Non-pigmented ciliary epithelial cell (primary cell): ENCODE measurements at regions not wholly inside any gene's neighbourhood (a gene's known extent, or its start where the extent isn't known, plus 50 kb on each side); places are given as distances from the start of the nearest gene placed in this dataset.
A peak's percentile ranks its signal among the peaks of the same experiment; 100 is the strongest.
"Not testable (repeated sequence)": the region's sequence is repeated elsewhere in the genome, so short reads cannot be mapped to it uniquely, and the experiment has no call there.

Experiments
- DNase-seq: peaks from one replicate; pipeline ENCODE4 v3.0.0-alpha.2; 2010; ENCODE audit warnings: low read depth

DNA sequence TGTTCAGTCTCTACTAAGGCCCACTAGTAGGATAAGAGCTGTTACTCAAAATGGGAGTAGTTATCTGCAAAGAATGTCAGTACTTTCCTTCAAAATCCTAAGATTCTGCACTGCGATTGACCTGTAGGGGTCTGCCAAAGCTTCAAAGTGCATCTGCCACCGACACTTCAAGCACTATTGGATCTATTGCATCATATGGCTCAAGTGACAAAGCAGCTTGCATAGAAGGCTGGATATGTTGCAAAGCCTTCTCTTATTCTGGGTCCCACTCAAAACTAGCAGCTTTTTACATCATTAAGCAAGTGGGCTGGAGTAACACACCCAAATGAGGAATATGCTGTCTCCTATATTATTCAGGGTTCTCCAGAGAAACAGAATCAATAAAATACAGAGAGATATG lies 115.4 kb upstream of the EMCN start:
- no peak for DNase-seq

DNA sequence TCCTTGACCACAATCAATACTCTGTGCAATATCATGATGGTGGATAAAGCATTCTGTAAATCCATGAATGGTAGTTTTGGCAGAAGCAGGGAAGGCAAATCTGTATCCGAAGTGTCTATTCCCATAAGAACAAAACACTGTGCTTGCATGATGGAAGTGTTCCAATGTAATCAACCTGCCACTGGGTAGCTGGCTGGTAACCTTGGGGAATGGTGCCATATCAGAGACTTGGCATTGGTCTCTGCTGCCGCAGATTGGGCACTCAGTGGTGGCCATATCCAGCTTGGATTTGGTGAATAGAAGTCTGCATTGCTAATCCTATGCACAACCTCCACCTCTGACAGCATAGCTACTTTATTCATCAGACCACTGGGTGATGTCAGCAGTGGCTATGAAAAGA lies 114.3 kb upstream of the EMCN start:
- no peak for DNase-seq

DNA sequence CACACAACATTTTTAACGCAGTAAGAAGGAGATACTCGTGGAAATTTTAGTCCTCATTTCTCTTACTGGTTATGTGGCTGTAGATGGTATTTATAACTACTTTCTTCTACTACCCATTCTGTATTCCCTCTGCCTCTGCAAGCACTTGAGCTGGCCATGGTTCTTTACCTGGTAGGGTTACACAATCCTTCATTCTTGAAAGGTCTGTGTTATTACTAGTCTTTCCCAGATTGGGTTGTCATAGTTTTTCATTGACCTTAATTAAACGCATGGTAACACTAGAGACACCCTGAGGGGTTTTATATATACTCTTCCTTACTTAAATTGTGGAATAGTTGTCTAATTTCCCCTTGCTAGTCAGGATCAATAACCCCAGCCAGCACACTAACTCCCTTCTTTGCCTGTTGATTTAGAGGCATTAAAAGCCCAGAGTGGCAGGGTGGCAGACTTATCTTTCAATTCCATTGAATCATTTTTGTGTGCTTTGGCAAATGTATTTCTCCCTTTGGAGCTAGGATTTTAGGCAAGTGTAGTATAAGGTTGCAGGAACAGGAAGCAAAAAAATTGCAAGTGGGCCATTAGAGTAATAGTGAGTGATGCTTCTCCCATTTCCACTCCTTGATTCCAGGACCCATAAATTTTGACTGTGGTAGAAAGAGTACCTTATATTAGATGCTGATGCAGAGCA lies 113.6 kb upstream of the EMCN start:
- DNase-seq: no peak

DNA sequence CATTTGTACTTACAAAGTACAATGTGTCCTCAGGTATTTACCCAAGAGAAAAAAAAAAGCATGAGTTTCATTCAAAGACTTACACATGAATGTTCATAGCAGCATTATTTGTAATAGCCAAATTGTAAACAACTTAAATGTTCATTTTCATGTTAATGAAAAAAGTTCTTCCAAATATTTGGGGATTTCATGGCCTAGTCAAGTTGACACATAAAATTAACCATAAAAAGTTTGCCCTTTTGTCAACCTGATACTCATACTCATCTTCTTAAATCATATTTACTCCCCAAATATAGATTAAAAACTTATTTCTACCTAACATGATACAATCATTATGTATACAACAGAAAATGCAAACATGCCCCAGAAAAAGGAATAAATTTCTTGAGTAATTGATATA lies 112.5 kb upstream of the EMCN start:
- DNase-seq: no peak

DNA sequence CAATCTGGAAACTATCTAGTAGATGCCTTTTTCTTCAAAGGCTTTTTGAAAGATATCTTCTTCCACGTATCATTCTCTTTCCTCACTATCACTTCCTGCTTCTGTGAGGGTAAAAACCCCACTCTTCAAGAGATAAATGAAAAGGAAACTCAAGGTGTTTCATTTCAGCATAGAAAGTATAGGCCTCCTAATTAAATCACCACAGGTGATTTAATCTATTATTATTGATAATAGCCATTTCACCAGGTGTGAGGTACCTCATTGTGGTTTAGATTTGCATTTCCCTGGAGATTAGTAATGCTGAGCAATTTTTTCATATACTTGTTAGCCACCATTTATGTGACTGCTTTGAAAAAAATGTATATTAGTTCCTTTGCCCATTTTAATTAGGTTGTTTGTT lies 92.0 kb upstream of the EMCN start:
- DNase-seq: no peak

DNA sequence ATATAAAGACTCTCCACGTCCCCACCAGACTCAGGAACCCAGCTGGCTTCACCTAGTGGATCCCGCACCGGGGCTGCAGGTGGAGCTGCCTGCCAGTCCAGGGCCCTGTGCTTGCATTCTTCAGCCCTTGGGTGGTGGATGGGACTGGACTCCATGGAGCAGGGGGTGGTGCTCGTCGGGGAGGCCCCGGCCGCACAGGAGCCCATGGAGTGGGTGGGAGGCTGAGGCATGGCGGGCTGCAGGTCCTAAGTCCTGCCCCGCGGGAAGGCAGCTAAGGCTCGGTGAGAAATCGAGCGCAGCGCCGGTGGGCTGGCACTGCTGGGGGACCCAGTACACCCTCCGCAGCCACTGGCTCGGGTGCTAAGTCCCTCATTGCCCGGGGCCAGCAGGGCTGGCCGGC lies 90.8 kb upstream of the EMCN start:
- not testable (repeated sequence) for DNase-seq

DNA sequence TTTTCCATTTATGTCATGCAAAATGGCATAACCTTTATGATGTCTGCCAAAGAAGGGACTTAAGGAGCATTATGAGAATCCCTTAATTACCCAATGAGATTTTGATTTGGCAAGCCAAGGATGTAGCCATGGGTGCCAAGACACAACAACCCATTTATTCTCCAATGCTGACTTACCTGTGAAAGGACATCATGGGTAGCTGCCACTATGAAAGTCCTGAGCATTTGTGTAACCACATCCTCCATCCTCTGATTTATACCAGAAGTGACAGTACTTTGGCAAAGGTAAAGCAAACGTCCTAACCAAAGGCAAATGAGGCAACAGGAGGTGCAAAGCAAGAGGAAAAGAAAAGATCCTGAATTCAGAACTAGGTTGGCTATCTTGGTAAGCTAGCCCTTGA lies 87.3 kb upstream of the EMCN start:
- no peak for DNase-seq

DNA sequence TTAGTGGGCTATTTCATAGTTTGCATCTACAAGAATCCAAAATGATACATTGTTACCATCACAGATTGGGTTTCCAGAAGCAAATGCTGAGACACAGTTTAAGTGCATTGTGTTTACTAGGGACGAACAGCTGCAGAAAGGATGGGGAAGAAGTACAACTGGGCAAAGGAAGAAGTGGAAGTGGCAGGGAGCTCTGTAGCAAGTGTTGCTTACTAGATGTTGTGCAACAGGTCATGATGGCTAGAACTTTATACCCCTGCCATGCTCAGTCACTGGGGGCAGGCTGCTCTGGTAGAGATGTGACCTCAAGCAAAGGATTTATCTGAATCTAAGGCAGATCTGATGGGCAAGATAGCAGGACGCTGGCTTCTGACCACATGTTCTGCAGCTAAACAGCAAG lies 76.1 kb upstream of the EMCN start:
- no peak for DNase-seq

DNA sequence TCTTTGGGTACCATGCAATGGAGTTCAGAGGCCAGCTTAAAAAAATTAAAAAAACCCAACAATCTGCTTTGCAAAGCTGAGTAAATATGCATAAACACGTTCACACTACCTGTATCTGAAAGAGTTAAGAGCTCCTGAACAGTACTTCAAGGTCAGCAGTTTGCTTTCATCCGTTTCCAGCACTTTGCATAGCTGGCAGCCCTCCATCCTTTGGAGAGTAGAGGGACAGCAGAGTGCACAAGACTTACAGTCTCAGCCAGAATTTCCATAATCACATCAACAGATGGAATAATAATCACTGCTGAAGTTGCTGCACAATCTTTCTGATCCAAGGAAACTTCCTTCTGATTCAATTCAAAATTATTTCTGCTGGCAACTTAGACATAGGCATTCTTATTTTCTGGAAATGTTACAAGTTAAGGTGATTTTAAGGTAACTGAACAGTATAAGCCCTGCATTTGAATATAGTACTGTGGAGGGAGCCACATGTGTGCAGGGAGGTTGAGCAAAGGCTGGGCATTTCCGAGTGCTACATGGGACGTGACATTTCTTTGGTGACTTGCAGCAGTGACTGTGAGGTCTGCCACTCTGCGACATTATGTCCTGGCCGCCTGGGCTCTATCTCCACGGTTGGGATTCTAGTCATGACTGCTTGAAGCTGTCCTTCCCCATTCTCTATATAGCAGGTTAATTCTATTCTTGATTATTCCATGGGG lies 73.5 kb upstream of the EMCN start:
- no peak for DNase-seq

DNA sequence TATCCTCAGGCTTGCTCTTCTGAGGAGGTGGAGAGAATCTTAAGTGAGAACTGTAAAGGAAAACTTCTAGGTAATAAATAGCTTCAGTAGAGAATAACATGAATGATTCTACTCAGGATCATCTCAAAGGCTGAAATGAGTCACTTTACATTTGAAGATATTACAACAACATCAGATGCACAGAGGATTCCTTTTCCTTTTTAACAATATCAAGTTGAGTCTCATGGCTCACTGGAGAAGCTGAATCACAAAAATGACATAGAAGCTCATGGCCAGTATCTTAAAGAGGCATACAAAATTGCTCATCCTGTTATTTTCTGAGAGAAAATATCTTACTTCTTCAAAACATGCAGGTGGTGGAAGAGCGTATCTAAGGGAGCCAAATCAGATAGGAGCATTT lies 72.5 kb upstream of the EMCN start:
- peak; percentile 3 for DNase-seq

DNA sequence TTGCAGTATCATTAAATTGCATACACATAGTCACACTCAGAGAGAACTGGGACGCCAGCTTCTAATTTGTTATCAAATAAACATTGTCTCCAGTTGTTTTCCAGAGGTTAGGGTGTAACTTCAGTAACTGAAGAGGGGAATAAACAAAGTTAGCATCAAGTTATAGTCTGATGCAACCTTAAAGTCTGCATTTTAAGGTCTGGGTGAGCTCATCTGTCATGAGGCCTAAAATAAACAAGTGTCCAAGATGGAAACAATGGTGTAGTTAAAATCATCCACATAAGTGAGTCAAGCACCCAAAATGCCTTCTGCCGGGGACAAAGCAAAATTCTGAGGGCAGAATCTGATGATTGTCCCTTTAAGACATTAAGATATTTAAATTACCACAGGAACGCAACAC lies 70.3 kb upstream of the EMCN start:
- no peak for DNase-seq

DNA sequence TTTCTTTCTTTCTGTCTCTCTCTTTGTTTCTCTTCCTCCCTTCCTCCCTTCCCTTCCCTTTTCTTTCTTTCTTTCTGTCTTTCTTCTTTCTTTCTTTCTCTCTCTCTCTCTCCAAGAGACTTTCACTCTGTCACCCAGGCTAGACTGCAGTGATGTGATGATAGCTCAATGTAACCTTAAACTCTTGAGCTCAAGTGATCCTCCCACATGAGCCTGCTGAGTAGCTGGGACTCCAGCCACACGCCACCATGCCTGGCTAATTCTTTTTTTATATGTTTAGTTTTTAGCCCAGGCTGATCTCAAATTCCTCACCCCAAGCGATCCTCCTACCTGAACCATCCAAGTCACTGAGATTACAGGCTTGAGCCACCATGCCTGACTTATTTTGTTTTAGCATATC lies 64.3 kb upstream of the EMCN start:
- DNase-seq: no peak

DNA sequence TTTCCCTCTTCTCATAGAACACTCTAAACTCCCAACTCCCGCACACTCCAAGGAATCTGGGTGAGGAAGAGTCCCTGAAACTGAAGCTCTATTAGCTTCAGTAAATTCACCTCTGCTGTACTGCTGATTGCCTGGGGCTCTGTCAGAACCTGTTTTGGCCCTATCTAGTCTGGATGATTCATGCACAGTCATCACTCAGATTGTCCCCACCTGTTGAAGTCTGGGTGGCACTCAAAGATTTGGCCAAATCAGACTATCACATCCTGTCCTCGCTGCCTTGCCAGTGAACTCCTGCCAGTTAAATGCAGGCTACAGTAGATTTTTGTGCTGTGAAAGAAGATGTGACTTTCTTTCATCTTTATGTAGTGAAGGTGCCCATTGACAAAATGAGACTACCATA lies 63.5 kb upstream of the EMCN start:
- no peak for DNase-seq

DNA sequence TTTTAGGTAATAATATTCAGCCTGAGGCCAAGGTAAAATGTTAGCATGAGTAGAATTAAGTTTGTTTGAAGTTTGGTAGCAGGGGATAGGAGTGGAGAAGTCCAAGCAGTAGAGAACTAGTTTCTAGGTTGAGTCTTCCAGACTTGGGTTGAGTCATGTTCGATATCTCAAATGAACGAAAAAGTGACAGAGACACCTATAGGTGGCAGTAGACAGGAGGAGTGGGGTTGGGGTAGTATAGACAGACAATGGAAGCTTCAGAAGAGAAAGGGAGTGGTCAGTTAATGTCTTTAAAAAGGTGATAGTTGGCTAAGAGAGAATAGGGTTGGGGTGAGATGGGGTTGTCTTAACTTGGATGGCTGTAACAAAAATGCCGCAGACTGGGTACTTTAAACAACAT lies 58.7 kb upstream of the EMCN start:
- DNase-seq: no peak

DNA sequence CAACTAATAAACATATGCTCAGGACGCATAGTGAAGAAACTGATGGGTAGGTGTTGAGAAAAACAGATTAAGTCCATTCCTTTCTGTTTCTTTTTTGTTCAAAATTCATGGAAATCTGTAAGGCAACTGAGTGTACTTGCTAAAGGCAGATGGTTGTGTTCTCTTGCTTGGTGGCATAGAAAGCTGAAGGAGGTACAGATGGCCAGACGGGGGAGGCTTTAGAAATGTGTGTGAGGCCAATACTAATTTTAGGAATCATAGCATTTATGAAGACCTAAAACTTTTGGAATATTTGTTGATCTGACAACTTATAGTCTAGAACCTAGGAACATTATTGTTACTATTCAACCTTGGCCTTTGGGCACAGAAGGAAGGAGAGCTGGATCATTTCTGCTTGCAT lies 56.8 kb upstream of the EMCN start:
- no peak for DNase-seq

DNA sequence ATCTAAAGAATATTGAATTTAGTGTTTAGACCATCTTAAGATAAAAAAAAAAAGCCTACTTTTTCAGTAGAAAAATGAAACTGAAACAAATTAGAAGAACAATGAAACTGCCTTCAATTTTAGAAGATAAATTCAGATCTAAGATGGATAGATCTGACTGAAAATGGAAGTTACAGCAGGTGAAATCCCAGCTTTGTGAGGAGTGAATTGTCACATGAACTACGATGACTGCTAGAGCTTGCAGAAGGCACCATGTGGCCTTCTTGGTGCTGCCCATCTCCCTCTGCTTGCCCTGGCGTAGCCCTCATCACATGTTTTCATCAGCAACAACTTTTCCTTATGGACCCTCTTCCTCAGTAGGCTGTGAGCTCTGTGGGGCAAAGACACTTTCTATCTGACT lies 51.4 kb upstream of the EMCN start:
- DNase-seq: no peak
